GM12878 (cell line): ENCODE measurements at regions not wholly inside any gene's neighbourhood (a gene's known extent, or its start where the extent isn't known, plus 50 kb on each side); places are given as distances from the start of the nearest gene placed in this dataset.

Experiments used
- ASH2L ChIP-seq: fragments of 300-600, 200-600 bp; sonication (generic); IDR thresholded peaks from 2 replicates; pipeline ENCODE4 v1.6.1; 2017; ENCODE audit warnings: low read depth, mild to moderate bottlenecking, borderline replicate concordance
- ATF3 ChIP-seq: IDR thresholded peaks from 2 replicates; pipeline ENCODE4 v1.6.1; 2011; ENCODE audit warnings: low read depth, mild to moderate bottlenecking, low read length, moderate library complexity, borderline replicate concordance; ENCODE audit errors: extremely low read depth
- BACH1 ChIP-seq: fragments of 450-650 bp; IDR thresholded peaks from 2 replicates; pipeline ENCODE4 v1.6.1; 2017; ENCODE audit warnings: mild to moderate bottlenecking, borderline replicate concordance
- BRCA1 ChIP-seq: IDR thresholded peaks from 2 replicates; pipeline ENCODE4 v1.6.1; 2011; ENCODE audit warnings: low read depth, low read length, improper control_type of control experiment
- CBX5 ChIP-seq: sonication (generic); IDR thresholded peaks from 2 replicates; pipeline ENCODE4 v1.6.1; 2016; ENCODE audit warnings: low read depth, moderate library complexity, mild to moderate bottlenecking, inconsistent platforms
- E4F1 ChIP-seq: fragments of 450-650 bp; IDR thresholded peaks from 2 replicates; pipeline ENCODE4 v1.6.1; 2018; ENCODE audit warnings: borderline replicate concordance, mild to moderate bottlenecking; ENCODE audit not compliant: partially characterized antibody
- FOS ChIP-seq: IDR thresholded peaks from 3 replicates; pipeline ENCODE4 v1.6.1; 2011; ENCODE audit warnings: borderline replicate concordance; ENCODE audit not compliant: insufficient read length; ENCODE audit errors: extremely low read depth
- IKZF1 ChIP-seq: fragments of 450-650 bp; conservative IDR thresholded peaks from 2 replicates; pipeline ENCODE4 v1.6.1; 2017; ENCODE audit warnings: antibody characterized with exemption, mild to moderate bottlenecking
- IRF3 ChIP-seq: fragments of 450-650 bp; IDR thresholded peaks from 2 replicates; pipeline ENCODE4 v1.6.1; 2014; ENCODE audit warnings: mild to moderate bottlenecking
- MEF2A ChIP-seq: IDR thresholded peaks from 2 replicates; pipeline ENCODE4 v1.6.1; 2011; ENCODE audit warnings: low read depth, mild to moderate bottlenecking, low read length, moderate library complexity; ENCODE audit not compliant: insufficient read depth
- MEF2B ChIP-seq: fragments of 450-650 bp; IDR thresholded peaks from 2 replicates; pipeline ENCODE4 v1.6.1; 2018; ENCODE audit warnings: mild to moderate bottlenecking, moderate library complexity; ENCODE audit not compliant: partially characterized antibody, poor library complexity, severe bottlenecking
- MTA2 ChIP-seq: fragments of 450-650 bp; IDR thresholded peaks from 2 replicates; pipeline ENCODE4 v1.6.1; 2016; ENCODE audit warnings: low read depth, mild to moderate bottlenecking, moderate library complexity
- MXI1 ChIP-seq: fragments of 150-350 bp; IDR thresholded peaks from 2 replicates; pipeline ENCODE4 v1.6.1; 2011; ENCODE audit warnings: low read depth, mild to moderate bottlenecking, inconsistent platforms, low read length, improper control_type of control experiment
- NFXL1 ChIP-seq: fragments of 450-650 bp; IDR thresholded peaks from 2 replicates; pipeline ENCODE4 v1.6.1; 2017; ENCODE audit warnings: antibody characterized with exemption, mild to moderate bottlenecking, borderline replicate concordance
- NRF1 ChIP-seq: conservative IDR thresholded peaks from 2 replicates; pipeline ENCODE4 v1.6.1; 2011; ENCODE audit warnings: mild to moderate bottlenecking, low read depth, low read length, improper control_type of control experiment
- PML ChIP-seq: IDR thresholded peaks from 2 replicates; pipeline ENCODE4 v1.6.1; 2012; ENCODE audit warnings: low read length, inconsistent platforms
- POLR2AphosphoS2 ChIP-seq: IDR thresholded peaks from 2 replicates; pipeline ENCODE4 v1.6.1; 2011; ENCODE audit warnings: low read depth, mild to moderate bottlenecking, low read length, improper control_type of control experiment, moderate library complexity
- POLR2AphosphoS5 ChIP-seq: IDR thresholded peaks from 2 replicates; pipeline ENCODE4 v1.6.1; 2011; ENCODE audit warnings: mild to moderate bottlenecking, low read length, inconsistent platforms
- RB1 ChIP-seq: fragments of 450-650 bp; formaldehyde crosslinking; IDR thresholded peaks from 2 replicates; pipeline ENCODE4 v1.6.1; 2017; ENCODE audit warnings: mild to moderate bottlenecking, borderline replicate concordance
- RELB ChIP-seq: fragments of 450-650 bp; IDR thresholded peaks from 2 replicates; pipeline ENCODE4 v1.6.1; 2017; ENCODE audit warnings: low read depth, mild to moderate bottlenecking, moderate library complexity
- SIN3A ChIP-seq: IDR thresholded peaks from 2 replicates; pipeline ENCODE4 v1.6.1; 2012; ENCODE audit warnings: low read depth, low read length, improper control_type of control experiment
- SMAD5 ChIP-seq: IDR thresholded peaks from 2 replicates; pipeline ENCODE4 v1.6.1; 2016; ENCODE audit warnings: antibody characterized with exemption, low read depth
- SP1 ChIP-seq: IDR thresholded peaks from one replicate; pipeline ENCODE4 v1.6.1; 2011; ENCODE audit warnings: low read depth, low read length
- SRF ChIP-seq, 2 experiments: IDR thresholded peaks; 2 replicates each; pipeline ENCODE4 v1.6.1; 2011; ENCODE audit warnings: low read depth in 2 of 2, low read length in 2 of 2, mild to moderate bottlenecking in 1 of 2, moderate library complexity in 1 of 2
- SUPT20H ChIP-seq: IDR thresholded peaks from 2 replicates; pipeline ENCODE4 v1.6.1; 2011; ENCODE audit warnings: low read depth, mild to moderate bottlenecking, low read length, moderate library complexity, borderline replicate concordance; ENCODE audit not compliant: control insufficient read depth
- TARDBP ChIP-seq: IDR thresholded peaks from 2 replicates; pipeline ENCODE4 v1.6.1; 2016; ENCODE audit warnings: borderline replicate concordance
- TCF12 ChIP-seq: IDR thresholded peaks from 2 replicates; pipeline ENCODE4 v1.6.1; 2011; ENCODE audit warnings: low read depth, mild to moderate bottlenecking, low read length
- ZNF217 ChIP-seq: fragments of 450-650 bp; IDR thresholded peaks from 2 replicates; pipeline ENCODE4 v1.6.1; 2017; ENCODE audit warnings: antibody characterized with exemption, mild to moderate bottlenecking

- peak; percentile 63; the same call in 1 of the 2 replicates for TF ChIP-seq MTA2
- TF ChIP-seq IKZF1, result peak; percentile 57
- TF ChIP-seq ASH2L, result no peak
- TF ChIP-seq RELB, result peak; percentile 29; the same call in 1 of the 2 replicates
- peak; percentile 49; the same call in 1 of the 2 replicates for TF ChIP-seq POLR2AphosphoS5
- no peak for TF ChIP-seq ATF3
- no peak for TF ChIP-seq BRCA1
- TF ChIP-seq RB1, result no peak
- no peak for TF ChIP-seq MXI1
- no peak for TF ChIP-seq MEF2B
- peak in 1 of 2 experiments; percentile 56; a peak in 2 of 4 replicates for TF ChIP-seq SRF (IDR thresholded peaks at IDR 0.05; ENCODE audit: low read depth in 2 of 2, low read length in 2 of 2)
- no peak for TF ChIP-seq NRF1
- peak; percentile 78 for TF ChIP-seq MEF2A
- TF ChIP-seq TCF12, result peak; percentile 95
- no peak for TF ChIP-seq SMAD5
- no peak for TF ChIP-seq FOS
- no peak for TF ChIP-seq E4F1
- no peak for TF ChIP-seq IRF3
- peak; percentile 47; the same call in 1 of the 2 replicates for TF ChIP-seq BACH1
- TF ChIP-seq SIN3A, result no peak
- no peak for TF ChIP-seq POLR2AphosphoS2
- no peak for TF ChIP-seq SUPT20H
- no peak for TF ChIP-seq NFXL1
- 0 out of 2 replicates have a peak, but pooled peaks have one; percentile 45 for TF ChIP-seq CBX5
- TF ChIP-seq ZNF217, result no peak
- no peak for TF ChIP-seq PML
- TF ChIP-seq TARDBP, result no peak
- no peak for TF ChIP-seq SP1
Observed at GRCh38 chr10:62726142-62726541, 78.4 kb upstream of the ADO start (continued).
